Epithelial cell of prostate (primary cell): ENCODE measurements at regions not wholly inside any gene's neighbourhood (a gene's known extent, or its start where the extent isn't known, plus 50 kb on each side); places are given as distances from the start of the nearest gene placed in this dataset.
"Not testable (repeated sequence)": the region's sequence is repeated elsewhere in the genome, so short reads cannot be mapped to it uniquely, and the experiment has no call there.

Experiments
- DNase-seq: peaks from one replicate; pipeline ENCODE4 v3.0.0-alpha.2; 2011; ENCODE audit warnings: low read depth, low spot score
- H3K27ac ChIP-seq: fragments of 450-650 bp; 2 replicates; pipeline ENCODE4 v1.5.1; 2017; ENCODE audit warnings: mild to moderate bottlenecking

- no peak overlapping the region for H3K27ac ChIP-seq
- DNase-seq, result no peak
Observed at GRCh38 chr2:230593765-230594164, 118.9 kb upstream of the CAB39 start.

- no peak for DNase-seq
Observed at GRCh38 chr2:230594286-230594840, 118.3 kb upstream of the CAB39 start.

DNA sequence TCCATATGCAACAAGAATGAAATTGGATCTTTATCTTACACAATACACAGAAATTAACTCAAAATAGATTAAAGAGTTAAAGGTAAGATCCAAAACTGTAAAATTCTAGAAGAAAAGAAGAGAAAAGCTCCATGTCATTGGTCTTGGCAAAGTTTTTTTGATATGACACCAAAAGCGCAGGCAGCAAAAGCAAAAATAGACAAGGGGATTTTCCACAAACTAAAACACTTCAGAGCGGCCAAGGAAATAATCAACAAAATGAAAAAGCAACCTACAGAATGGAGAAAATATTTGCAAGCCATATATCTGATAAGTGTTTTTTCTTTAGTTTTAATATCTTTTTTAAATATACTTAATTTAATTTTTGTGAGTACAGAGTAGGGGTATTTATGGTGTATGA is 112.8 kb upstream of the CAB39 start:
- DNase-seq, result no peak
- no peak overlapping the region for H3K27ac ChIP-seq

More at GRCh38 chr2:230594286-230594840, 118.3 kb upstream of the CAB39 start:
- no peak overlapping the region for H3K27ac ChIP-seq

DNA sequence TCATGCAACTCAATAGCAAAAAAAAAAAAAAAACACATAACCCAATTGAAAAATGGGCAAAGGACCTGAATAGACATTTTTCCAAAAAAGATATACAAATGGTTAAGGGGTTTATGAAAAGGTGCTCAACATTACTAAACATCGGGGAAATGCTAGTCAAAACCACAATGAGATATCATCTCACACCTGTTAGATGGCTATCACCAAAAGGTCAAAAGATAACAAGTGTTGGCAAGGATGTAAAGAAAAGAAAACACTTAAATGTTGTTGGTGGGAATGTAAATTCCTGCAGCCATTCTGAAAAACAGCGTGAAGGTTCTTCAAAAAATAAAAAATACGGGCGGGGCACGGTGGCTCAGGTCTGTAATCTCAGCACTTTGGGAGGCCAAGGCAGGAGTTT is 112.4 kb upstream of the CAB39 start:
- no peak overlapping the region for H3K27ac ChIP-seq

GRCh38 chr2:230600881-230601280 is 111.8 kb upstream of the CAB39 start:
- no peak for DNase-seq
- H3K27ac ChIP-seq, result no peak overlapping the region

More for the DNA sequence above, 112.4 kb upstream of the CAB39 start:
- no peak for DNase-seq

GRCh38 chr2:230601510-230601909 is 111.1 kb upstream of the CAB39 start:
- H3K27ac ChIP-seq, result no peak overlapping the region
- DNase-seq, result no peak

DNA sequence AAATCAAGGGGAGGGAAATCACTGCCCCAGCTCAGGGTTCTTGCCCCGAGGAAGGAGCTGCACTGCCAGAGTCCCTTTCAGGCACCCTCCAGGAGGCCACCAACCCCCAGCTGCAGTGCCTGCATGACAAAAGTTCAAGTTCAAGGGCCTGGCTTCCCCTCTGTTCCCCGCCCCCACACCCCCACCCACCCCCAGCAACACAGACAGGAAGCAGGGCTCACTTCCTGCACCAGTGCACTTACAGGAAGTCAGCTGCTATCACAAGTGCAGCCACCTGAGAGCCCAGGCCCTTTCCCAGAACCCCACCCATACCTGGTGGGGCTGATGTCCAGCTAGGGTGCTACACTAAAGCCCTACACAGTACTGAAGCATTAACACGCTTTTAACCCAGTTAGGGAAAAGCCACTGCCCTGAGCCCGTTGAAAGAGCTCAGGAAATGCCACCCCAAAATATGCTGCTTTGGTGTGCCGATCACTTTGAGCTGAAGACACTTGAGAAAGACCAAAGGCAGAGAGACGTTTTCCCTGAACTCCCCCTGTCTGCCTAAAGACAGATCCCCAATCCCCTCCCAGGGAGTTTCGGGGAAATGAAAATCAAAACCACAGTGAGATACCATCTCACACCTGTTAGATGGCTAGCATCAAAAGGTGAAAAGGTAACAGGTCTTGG is 109.9 kb upstream of the CAB39 start:
- H3K27ac ChIP-seq, result no peak overlapping the region
- no peak for DNase-seq

DNA sequence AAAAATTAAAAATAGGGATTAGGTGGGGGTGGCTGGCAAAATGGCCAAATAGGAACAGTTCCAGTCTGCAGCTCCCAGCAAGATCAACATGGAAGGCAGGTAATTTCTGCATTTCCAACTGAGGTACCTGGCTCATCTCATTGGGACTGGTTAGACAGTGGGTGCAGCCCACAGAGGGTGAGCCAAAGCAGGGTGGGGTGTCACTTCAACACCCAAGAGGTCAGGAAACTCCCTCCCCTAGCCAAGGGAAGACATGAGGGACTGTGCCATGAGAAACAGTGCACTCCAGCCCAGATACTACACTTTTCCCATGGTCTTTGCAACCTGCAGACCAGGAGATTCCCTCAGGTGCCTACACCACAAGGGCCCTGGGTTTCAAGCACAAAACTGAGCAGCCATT is 109.3 kb upstream of the CAB39 start:
- H3K27ac ChIP-seq, result not testable (repeated sequence)

DNA sequence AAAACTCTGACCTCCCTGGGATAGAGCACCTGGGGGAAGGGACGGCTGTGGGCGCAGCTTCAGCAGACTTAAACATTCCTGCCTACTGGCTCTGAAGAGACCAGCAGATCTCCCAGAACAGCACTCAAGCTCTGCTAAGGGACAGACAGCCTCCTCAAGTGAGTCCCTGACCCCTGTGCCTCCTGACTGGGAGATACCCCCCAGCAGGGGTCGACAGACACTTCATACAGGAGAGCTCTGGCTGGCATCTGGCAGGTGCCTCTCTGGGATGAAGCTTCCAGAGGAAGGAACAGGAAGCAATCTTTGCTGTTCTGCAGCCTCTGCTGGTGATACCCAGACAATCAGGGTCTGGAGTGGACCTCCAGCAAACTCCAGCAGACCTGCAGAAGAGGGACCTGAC is 108.5 kb upstream of the CAB39 start:
- DNase-seq, H3K27ac ChIP-seq: not testable (repeated sequence)

More for the DNA sequence above, 109.3 kb upstream of the CAB39 start:
- not testable (repeated sequence) for DNase-seq

DNA sequence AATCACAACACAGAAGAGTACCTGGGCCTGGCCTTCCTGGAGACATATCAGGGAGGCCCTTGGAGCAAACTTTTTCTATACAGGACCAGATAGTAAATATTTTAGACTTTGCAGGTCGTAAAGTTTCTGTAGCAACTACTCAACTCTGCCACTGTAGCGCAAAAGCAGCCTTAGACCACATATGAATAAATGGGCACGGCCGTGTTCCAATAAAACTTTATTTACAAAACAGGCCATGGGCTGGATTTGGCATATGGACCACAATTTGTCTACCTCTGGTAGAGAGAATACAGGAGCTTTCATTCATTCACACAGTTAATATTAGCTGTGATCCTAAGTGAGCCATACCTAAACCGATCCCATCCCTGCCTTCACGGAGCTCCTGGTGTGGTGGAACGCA is 98.6 kb upstream of the CAB39 start:
- no peak for DNase-seq
- no peak overlapping the region for H3K27ac ChIP-seq

DNA sequence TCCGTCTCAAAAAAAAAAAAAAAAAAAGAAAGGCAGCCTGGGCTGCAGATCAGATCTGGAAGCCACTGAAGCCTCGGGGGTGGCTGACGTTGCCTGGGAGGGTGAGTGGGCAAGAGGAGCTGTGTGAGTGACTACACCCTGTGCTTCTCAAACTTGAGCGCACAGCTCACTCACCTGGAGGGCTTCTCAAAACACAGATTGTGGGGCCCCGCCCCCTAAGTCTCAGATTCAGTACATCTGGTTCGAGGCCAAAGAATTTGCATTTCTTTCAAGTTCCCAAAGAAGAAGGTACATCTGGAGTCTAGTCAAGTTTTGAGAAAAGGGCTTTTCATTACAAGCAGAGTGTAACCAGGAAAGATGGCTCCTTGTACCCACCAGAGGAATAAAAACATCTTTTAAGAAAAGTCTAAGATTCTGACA is 97.7 kb upstream of the CAB39 start:
- peak overlapping the region; percentile 95 for H3K27ac ChIP-seq
- DNase-seq, result no peak

GRCh38 chr2:230617256-230617706 is 95.4 kb upstream of the CAB39 start:
- H3K27ac ChIP-seq, result peak overlapping the region; percentile 95
- peak; percentile 67 for DNase-seq

DNA sequence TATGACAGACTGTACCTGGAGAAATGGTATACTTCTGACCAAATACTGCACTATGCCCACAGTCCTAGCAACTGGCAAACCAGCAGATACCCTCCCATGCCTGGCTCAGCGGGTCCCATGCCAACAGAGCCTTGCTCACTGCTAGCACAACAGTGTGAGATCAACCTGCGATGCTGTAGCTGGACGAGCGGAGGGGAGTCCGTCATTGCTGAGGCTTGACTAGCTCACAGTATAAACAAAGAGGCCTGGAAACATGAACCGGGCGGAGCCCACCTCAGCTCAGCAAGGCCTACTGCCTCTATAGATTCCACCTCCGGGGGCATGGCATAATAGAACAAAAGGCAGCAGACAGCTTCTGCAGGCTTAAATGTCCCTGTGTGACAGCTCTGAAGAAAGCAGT is 93.2 kb upstream of the CAB39 start:
- H3K27ac ChIP-seq, result no peak overlapping the region
- no peak for DNase-seq

DNA sequence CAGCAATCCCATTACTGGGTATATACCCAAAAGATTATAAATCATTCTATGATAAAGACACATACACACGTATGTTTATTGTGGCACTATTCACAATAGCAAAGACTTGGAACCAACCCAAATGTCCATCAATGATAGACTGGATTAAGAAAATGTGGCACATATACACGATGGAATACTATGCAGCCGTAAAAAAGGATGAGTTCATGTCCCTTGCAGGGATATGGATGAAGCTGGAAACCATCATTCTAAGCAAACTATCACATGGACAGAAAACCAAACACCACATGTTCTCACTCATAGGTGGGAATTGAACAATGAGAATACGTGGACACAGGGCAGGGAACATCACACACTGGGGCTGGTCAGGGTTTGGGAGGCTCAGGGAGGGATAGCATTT is 87.4 kb upstream of the CAB39 start:
- DNase-seq, result not testable (repeated sequence)

GRCh38 chr2:230627091-230627490 is 85.6 kb upstream of the CAB39 start:
- not testable (repeated sequence) for DNase-seq, H3K27ac ChIP-seq

More for the DNA sequence above, 87.4 kb upstream of the CAB39 start:
- not testable (repeated sequence) for H3K27ac ChIP-seq

DNA sequence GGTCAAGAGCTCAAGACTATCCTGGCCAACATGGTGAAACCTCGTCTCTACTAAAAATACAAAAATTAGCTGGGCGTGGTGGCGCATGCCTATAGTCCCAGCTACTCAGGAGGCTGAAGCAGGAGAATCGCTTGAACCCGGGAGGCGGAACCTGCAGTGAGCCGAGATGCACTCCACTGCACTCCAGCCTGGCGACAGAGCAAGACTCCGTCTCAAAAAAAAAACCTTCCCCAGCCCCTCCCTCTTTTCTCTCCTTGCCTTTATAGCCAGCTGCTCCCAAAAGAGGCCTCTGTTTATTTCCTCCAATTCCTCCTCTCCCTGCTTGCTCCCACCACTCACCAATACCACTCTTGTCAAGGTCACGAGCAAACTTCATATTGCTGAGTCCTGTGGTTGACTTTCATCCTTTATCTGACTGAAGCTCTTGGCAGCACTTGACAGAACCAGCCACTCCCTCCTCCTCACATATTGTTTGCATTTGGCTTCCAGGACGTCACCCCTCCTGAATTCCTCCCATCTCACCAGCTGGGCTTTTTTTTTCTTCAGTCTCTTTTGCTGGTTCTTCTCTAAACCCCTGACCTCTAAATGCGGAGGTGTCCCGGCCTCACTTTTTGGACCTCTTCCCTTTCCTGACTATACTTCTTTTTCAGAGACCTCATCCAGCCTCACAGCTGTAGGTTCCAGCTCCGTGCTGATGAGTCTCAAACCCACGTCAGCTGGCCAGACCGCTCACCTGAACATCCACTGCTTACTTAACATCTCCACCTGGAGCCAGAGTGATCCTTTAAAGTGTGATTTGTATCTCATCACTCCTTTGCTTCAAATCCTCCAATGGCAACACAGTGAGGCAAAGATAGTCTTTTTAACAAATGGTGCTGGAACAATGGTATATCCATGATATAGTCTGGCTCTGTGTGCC is 84.6 kb upstream of the CAB39 start:
- peak overlapping the region; percentile 6 for H3K27ac ChIP-seq
- no peak for DNase-seq

GRCh38 chr2:230631470-230631869 is 81.2 kb upstream of the CAB39 start:
- DNase-seq, result no peak
- H3K27ac ChIP-seq, result no peak overlapping the region

DNA sequence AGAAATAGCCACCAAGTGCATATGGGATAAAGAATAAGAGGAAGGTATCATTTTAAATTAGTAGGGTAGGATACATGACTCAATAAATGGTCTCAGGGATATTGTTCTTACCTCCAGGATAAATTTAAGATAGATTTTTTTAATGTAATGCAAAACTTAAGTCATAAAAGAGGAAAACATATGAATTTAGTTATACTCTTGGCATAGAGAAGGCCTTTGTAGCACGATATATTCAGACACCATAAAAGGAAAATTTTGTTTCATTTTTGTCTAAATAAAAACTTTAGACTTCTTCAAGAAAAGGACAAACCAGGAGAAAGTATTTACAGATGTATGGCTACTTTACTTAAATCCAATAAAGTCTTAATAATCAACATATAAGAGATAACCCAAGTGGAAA is 78.5 kb upstream of the CAB39 start:
- H3K27ac ChIP-seq, result no peak overlapping the region
- DNase-seq, result no peak

GRCh38 chr2:230634721-230635313 is 77.8 kb upstream of the CAB39 start:
- DNase-seq, H3K27ac ChIP-seq: not testable (repeated sequence)

DNA sequence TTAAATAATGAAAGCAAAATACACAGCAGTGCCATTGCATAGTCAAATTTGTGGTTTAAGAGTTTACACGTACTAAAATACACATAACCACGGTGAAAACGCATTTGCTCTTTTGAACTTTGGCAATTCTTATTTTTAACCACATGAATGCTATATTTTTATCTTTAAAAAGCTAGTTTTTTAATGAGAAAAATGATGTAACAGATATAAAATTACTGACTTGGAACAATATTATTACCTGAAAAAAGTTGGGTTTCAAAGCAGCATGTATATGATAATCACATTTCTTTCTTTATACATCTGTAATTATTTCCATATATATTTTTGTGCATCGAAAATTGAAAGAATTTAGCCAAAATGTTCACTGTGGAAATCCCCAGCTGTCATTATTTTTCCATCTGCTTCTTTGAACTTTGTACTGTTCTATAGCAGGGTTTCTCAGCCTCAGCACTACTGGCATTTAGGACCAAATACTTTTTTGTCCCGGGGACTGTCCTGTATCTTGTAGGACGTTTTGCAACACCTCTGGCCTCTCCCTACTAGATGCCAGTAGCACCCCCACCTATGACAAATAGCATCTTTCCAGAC is 75.9 kb upstream of the CAB39 start:
- DNase-seq, result no peak
- no peak overlapping the region for H3K27ac ChIP-seq
